GM18499 (cell line): ENCODE measurements at regions not wholly inside any gene's neighbourhood (a gene's known extent, or its start where the extent isn't known, plus 50 kb on each side); places are given as distances from the start of the nearest gene placed in this dataset.
A peak's percentile ranks its signal among the peaks of the same experiment; 100 is the strongest.
"Not testable (repeated sequence)": the region's sequence is repeated elsewhere in the genome, so short reads cannot be mapped to it uniquely, and the experiment has no call there.

Source experiments
- ATAC-seq: cut with Tn5 transposase; IDR thresholded peaks from one replicate; pipeline ENCODE4 v1.9.1; 2021; ENCODE audit warnings: moderate number of reproducible peaks; ENCODE audit not compliant: insufficient read depth, unreplicated experiment

DNA sequence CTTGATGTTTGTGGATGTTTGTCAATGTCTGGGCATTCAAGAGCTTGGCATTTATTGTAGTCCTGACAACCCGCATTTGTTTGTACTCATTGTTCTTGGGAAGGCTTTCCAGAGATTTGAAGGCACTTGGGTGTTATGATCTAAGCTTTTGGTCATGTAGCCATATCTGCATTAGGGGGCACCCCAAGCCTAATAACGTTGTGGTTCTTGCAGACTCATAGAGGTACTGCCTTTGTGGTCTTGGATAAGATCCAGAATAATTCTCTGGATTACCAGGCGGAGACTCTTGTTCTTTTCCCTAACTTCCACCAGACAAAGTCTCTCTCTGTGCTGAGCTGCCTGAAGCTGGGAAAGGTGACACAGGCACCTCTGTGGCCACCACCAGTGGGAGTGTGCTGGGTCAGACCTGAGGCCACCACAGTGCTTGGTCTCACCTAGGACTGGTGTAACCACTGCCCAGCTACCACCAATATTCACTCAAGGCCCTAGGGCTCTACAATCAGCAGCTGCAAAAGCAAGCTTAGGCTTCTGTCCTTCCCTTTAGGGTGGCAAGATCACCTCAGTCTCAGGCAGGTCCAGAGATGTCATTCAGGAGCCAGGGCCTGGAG, 144.4 kb upstream of the TAS2R1 start:
- no peak for ATAC-seq

DNA sequence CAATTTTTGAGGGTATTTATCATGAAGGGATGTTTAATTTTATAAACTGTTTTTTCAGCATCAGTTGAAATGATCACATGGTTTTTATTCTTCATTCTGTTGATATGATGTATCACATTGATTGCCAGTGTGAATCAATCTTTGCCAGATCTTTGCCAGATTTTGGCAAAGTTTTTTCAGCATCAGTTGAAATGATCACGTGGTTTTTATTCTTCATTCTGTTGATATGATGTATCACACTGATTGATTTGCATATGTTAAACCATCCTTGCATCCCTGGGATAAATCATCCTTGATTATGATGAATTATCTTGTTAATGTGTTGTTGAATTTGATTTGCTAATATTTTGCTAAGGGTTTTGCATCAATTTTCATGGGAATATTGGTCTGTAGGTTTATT, 140.9 kb upstream of the TAS2R1 start:
- ATAC-seq, result no peak

DNA sequence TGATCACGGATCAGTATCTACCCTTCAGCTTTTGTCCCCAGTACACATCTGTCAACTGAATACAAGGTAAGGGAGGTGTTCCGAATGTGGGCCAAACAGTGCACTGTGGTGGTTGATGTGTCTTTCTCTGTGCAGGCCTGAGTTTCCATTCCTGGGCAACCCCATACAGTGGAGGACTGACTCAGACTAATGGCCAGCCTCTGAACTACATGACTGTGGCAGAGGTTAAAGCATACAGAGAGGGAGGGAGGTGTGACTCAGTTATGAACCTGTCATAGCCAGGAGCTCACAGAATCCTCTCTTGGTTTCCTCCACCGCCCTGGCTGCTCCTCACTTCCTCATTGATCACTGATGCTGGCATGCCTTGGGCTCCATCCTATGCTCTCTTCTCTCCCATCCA, 136.4 kb upstream of the TAS2R1 start:
- no peak for ATAC-seq

DNA sequence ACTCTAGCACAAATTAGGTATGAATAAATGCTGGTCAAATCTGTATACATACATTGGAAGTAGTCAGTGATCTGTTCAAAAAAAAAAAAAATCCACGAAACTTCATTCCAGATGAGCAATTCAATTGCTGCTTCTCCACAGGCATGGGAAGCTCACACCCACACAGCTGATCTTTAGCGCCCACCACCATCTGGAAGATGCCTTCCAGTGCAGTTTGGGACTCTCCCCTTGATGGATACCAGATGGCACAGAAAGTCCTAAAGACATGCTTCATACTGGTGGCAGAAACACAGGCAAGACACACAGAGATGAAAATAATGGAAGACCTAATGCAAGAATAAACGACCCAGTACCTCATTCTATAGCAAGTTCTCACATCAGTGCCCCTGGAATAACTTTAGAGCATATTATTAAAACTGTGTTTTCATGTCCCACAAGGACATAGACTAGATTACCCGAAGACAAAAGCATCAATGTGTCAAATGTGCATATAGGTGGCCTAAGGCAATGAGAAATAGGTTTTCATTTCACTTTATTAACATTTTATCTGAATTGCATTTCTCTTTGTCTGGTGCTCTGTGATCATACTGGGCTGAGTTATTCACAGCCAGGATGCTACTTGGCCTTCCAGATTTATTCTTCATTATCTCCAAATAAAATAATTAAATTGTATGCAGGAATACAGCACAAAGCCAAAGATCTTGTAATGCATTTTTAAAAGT, 135.4 kb upstream of the TAS2R1 start:
- no peak for ATAC-seq

DNA sequence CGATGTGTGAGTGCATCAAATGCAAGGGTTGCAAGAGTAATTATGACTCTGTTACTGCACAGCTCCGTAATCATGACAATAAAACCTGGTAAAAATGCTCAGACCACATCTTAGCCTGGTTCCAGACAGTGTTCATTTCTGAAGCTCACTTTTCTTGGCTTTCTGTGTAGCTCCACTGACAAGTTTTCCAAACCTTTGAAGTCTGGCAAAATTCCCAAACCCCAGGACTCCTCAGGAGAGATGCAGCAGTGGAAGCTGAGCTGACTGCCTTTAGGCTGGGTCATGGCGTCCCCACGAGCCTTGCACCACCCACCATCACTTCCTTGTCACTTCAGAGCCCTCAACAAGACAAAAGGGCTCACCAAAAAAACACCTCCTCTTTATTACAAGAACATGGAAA, 131.6 kb upstream of the TAS2R1 start:
- no peak for ATAC-seq

DNA sequence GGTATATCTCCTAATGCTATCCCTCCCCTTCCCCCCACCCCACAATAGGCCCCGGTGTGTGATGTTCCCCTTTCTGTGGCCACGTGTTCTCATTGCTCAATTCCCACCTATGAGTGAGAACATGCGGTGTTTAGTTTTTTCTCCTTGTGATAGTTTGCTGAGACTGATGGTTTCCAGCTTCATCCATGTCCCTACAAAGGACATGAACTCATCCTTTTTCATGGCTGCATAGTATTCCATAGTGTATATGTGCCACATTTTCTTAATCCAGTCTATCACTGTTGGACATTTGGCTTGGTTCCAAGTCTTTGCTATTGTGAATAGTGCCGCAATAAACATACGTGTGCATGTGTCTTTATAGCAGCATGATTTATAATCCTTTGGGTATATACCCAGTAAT, 122.5 kb upstream of the TAS2R1 start:
- not testable (repeated sequence) for ATAC-seq

DNA sequence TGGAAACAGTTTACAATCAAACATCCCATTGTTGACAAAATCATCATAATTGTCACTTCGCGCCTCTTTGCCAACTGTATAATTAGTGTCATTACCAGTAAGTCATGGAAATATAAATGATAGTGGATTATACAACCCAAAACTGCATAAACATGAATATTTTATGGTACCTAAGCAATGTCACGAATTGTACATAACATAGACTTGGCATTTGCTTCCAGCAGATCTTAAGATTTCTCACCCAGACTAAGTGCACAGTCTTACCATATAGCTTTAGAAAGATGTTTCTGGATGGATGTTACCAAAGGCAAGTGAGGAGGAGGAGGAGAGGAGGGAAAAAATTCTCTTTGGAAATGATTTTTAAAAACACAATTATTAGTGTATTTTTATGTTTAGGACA, 113.4 kb upstream of the TAS2R1 start:
- no peak for ATAC-seq

DNA sequence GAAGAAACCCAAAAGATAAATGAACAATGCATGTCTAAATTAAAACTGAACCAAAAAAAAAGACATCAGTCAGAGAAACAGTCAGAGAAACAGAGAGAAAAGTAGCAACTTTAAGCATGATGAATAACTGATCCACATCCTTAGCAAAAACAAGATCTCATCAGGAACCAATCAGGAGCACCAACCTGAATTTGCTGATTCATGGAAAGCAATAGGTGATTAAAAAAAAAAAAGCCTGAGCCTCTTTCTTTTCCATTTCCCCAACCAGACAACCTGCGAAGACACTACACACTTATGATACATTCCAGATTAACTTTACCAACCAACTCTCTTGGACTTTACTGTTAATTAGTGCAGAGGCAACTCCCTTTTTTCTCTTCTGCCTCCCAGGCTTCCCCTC, 112.7 kb upstream of the TAS2R1 start:
- no peak for ATAC-seq

DNA sequence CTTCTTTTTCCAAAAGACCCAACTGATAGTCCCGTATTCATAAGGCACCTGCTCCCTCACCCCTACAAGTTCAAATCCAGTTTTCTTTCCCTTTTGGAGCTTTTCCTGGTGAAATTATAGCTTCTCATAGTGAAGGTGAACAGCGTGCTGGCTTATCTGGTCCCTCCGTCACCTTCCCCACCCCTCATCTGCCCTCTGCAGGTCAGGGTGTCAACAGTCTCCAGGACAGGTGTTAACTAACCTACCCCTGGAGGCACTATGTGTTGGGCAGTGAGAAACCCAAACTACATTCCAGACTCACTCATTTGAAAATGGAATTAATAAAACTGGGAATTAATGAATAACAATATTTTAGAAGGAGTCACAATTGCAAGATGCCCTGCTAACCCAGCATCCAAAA, 109.0 kb upstream of the TAS2R1 start:
- ATAC-seq, result no peak

DNA sequence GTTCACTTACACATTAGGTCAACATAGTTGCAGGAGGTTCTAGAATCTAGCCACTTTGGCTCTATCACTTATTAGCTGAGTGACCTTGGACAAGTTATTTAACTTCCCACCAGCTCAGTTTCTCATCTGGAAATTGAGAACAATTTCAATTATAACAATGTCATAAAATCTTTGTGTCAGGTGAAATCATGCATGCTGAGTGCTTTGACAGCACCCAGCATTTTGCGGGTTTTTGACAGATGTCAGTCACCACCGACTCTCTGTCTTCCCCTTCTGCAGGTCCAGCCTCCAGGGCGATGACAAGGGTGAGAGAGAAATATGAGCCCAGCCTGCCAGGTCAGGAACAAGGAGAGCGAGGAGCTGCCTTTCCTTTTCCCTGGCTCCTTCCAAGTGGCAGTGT, 107.1 kb upstream of the TAS2R1 start:
- ATAC-seq, result no peak

DNA sequence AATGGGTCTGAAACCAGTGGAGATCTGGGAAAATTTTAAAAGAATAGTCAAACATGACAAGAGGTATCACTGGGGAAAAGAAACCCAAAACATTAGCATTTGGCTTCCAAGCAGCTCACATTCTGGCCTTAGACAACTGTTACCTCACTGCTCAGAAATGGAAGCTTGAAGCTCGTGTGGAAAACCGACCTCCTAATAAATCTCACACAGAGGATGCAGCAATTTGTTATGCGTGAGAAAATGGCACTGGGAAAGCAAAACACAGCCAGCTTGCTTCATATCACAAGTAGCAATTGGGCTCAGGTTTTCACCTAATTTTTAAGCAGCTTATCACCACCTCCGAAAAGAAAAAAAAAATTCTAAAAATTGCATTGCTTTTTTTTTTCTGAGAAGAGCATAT, 103.3 kb upstream of the TAS2R1 start:
- no peak for ATAC-seq

DNA sequence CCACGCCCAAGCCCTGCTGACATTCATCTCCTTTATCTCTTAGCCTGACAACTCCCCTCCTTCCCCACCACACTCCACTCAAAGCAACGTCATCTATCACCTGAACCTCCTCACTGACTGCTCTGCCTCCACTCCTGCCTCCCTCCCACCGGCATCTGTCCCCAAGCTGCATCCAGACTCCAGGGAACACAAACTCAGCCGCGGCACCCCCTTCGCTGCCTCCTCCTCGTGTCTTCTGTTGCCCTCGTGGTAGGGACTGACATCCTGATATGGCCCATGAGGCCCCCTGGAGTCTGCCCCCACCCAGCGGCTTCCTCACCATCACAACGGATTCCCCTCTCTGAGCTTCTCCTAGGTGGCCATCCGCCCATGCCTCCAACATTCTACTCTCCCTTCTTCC, 101.0 kb upstream of the TAS2R1 start:
- ATAC-seq, result no peak

DNA sequence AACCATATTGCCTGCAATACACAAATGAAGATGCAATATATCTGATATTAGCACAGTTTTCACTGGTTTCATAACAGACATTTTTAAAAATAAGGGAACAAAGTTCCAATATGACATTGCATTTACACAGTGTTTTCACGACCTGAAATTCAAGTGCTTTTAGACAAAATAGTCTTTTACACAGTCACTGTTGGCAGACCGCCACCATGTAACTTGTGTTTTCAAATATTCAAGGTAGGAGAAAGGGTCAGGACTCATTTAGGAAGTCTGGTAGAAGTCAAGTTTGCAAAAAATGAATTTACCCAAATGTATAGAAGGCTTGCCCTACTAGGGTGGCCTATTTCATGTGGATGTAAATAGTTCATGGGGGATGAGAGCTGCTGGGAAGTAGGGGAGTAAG, 98.1 kb upstream of the TAS2R1 start:
- no peak for ATAC-seq

DNA sequence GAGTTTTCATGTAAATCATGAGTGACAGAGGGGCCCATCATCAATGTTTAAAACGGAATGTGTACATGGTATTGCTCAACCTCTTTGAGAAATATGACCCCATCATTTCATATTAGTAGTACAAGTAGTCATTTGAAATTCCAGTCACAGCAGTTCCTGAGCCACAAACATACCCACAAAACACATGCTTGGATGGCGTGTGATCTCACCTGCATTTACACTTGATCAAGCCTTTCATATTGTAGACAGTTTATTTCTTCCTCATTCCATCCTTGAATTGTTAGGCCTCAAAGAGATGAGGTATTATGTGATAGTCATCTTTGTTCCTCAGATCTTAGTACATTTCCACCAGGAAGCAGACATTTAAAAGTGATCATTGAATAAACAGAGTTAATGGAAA, 96.8 kb upstream of the TAS2R1 start:
- no peak for ATAC-seq

DNA sequence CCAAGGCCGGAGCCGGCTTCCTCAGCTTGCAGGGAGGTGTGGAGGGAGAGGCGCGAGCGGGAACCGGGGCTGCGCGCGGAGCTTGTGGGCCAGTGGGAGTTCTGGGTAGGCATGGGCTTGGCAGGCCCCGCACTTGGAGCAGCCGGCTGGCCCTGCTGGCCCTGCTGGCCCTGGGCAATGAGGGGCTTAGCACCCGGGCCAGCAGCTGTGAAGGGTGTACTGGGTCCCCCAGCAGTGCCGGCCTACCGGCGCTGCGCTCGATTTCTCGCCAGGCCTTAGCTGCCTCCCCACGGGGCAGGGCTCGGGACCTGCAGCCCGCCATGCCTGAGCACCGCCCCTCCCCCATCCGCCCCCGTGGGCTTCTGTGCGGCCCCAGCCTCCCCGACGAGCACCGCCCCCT, 95.1 kb upstream of the TAS2R1 start:
- not testable (repeated sequence) for ATAC-seq

DNA sequence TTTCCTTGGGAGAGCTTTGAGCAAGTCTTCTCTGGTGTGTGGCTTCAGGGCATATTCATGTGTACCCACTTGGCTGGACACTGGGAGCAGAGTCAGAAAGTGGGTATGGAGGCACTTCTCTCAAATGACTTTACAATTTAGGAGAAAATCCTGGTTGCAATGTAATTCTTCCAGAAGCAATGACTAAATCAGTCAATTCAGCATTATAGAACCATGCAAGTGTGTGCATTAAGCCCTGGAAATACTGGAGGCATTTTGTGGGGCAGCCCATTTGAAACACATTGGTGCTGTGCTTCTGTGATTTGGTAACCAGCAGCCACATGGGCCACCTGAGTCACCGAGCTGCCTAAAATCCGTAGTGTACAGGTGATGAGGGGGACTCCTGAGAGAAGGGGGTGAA, 94.6 kb upstream of the TAS2R1 start:
- no peak for ATAC-seq

DNA sequence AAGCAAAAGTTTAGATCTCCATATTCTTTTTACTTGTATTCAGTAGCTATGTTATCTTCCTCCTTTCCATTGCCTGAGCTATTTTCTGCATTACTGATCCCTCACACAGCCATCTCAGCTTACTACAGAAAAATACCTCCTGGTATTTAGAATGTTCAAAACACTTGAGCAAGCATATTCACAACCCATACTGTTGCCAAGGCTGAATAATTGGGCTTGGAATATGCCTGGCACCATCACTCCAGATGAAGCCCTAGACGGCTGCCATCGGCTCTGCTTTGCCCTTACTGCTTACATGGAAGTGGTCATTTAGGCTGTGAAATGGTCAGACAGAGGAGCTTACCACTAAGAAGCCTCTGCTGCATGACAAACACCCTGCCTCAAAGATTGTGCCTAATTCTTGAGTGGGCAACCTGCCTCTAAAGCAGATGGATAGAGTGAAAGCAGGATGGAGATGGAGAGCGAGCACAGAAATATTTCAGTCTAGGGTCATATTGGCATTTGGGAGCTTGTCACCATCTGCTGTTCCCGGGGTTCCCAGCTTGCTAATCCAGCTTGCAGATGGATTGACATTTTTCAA, 92.5 kb upstream of the TAS2R1 start:
- no peak for ATAC-seq

DNA sequence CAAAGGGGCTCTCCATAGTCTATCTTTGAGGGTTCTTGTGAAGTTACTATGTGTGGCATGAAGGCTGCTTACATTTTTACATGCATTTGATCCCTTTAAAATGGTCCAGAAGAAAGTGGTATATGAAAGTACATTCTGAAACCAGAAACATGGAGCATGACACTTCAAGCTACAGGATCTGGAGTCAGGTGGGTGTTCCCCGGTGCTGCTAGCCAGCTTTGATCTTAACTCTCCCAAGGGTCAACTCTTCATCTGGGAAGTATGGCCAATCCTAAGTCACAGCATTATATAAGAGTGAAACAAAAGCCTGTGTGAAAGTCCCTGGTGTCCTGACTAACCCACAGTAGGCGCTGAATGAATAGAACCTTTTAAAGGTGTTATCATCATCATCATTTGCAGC, 91.0 kb upstream of the TAS2R1 start:
- ATAC-seq, result no peak

DNA sequence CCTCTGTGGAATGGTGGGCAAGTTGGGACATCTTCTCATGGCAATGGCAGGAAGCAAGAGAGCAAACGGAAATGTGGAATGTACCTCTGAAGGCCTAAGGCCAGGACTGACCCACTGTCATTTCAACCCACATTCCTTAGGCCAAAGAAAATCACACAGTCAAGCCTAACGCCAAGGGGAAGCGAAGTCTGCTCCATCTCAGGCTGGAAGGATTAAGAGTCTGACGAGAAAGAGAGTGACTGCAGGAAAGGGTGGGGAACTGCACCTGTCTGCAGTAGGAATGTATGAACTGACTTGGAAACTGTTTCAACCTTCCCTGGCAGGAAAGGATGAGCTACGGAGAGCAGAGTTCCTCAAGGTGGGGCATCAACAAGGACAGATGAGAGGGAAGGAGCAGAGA, 90.2 kb upstream of the TAS2R1 start:
- no peak for ATAC-seq

DNA sequence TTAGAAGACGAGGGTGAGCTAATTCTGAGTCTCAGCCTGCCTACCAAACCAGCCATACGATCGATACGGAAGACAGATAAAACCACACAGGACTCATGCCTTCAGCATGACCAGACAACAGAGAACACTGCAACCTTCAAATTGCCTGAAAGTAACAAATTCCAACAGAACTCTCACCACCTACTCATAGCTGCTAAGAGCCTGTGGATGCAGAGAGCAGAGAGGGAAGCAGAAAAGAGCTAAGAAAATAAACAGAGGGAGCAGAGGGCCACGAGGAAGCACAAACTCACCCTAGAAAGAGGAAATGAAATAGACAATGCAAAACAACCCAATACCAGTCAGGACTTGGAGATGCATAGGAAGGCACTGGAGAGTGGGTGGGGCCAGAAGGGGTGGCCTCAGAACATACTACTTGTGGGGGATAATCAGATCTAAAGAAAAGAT, 86.7 kb upstream of the TAS2R1 start:
- peak; percentile 68 for ATAC-seq

DNA sequence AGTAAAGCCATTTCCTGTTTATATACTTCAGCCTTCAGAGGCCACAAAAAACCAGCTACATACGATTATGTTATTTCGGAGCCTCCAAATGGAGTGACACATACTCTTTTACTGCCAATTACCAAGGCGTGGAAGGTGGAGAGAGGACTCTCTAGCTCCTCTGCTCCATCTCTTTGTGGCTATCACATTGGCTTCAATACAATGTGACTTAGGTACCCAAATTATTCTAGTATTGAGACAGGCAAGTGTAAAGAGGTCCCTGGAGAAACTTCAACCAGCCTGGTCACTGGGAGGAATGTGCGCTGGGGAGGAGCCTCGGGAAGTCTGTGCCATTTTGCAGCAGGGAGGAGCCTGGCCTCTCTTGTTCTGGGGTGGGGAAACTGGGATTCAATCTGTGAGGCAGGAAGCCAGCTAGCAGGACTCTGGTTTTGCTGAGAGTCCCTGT, 85.8 kb upstream of the TAS2R1 start:
- ATAC-seq, result no peak
